B cell (primary cell): ENCODE measurements at regions not wholly inside any gene's neighbourhood (a gene's known extent, or its start where the extent isn't known, plus 50 kb on each side); places are given as distances from the start of the nearest gene placed in this dataset.

Source experiments
- CTCF ChIP-seq: fragments of 200-600 bp; IDR thresholded peaks from one replicate; pipeline ENCODE4 v1.8.0; 2022; ENCODE audit warnings: antibody characterized with exemption, mild to moderate bottlenecking
- EZH2 ChIP-seq: IDR thresholded peaks from 2 replicates; pipeline ENCODE4 v1.6.1; 2012; ENCODE audit warnings: borderline replicate concordance, low read depth, mild to moderate bottlenecking, moderate library complexity, low read length; ENCODE audit not compliant: insufficient read depth, poor library complexity, severe bottlenecking

GRCh38 chr13:63944911-63945310, 2529.3 kb upstream of the PCDH20 start:
- no peak for TF ChIP-seq CTCF
- TF ChIP-seq EZH2: no peak
